ENCODE measurements at regions not wholly inside any gene's neighbourhood (a gene's known extent, or its start where the extent isn't known, plus 50 kb on each side); places are given as distances from the start of the nearest gene placed in this dataset.
A peak's percentile ranks its signal among the peaks of the same experiment; 100 is the strongest.
"Not testable (repeated sequence)": the region's sequence is repeated elsewhere in the genome, so short reads cannot be mapped to it uniquely, and the experiment has no call there.

DNA sequence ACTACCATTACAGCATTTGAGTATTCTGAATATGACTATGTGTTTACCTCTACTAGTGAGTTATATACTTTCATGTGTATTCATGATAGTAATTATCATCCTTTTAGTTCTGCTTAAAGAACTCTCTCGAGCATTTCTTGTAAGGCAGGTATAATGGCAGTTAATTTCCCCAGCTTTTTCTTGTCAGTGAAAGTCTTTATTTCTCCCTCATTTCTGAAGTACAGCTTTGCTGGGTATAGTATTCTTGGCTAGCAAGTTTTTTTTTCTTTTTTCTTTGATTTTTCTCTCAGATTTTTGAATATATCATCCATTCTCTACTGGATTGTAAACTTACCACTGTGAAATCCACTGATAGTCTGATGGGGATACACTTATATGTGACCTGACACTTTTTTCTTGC lies 165.9 kb upstream of the ARHGAP5 start:
- no peak for DNase-seq

DNA sequence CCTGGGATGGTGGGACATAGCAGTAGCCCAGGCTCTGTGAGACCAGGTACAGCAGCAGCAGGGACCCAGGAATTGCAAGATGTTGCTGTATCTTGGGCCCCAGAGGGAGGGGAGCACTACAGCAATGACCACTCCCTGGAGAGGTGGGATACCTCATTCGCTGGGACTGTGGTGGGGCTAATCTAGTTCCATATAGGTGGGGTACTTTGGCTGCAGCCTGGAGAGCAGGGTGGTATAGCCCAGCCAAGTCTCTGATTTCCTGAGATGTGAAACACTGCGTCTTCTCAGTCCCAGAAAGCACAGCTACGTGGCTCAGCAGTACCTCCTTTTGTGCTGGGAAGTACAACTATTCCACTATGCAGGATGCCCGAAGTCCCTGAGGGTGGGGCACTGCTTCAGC lies 163.7 kb upstream of the ARHGAP5 start:
- DNase-seq = no peak

DNA sequence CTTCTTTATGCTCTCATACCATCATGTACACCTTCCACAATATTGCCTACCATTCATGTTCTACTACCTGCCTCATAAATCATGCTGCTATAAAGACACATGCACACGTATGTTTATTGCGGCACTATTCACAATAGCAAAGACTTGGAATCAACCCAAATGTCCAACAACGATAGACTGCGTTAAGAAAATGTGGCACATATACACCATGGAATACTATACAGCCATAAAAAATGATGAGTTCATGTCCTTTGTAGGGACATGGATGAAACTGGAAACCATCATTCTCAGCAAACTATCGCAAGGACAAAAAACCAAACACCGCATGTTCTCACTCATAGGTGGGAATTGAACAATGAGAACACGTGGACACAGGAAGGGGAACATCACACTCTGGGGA lies 158.8 kb upstream of the ARHGAP5 start:
- DNase-seq = not testable (repeated sequence)

DNA sequence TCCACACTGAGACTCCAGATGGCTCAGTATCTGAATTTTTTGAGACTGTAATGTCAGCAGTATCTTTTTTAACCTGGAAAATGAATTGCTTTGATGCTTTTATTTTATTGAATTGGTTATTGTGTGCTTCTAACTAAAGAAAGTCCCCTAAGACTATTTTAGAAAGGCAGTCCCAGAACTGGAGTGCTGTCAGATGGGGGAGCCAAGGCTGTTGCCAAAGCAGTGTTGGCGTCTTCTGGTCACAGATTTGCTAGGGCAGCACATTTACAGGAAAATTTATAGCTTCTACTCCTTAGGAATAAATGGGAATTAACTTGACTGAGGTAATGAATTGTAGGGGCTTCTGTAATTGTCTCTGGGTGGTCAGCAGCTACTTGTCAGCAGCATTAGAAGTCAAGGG lies 157.1 kb upstream of the ARHGAP5 start:
- DNase-seq = no peak

DNA sequence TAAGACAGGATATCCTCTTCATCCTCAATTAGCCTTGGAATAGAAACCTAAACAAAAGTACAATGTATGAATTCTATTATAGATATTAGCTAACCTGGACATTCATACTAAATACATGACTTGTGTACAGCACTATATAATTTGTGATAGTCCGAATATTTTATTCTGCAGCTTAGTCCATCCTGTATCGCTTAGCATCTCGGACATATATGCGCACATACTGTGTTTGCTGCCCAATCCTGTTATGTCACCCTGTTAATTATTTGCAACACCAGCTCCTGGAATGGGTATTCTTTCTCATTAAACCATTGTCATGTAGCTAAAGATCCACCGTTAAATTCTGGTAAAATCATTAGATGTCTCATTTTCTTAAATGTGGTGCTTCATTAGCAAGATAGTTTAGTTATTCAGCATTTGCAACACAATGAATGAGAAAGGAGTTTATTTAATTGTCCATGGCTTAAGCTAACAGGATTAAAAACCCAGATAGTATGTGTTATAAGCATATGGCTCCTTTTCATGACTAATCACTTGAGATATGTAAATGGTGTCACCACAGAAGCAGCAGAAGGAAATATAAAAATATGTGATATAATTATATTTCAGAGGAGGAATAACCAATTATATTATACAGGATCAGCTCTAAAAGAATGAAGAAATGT lies 156.0 kb upstream of the ARHGAP5 start:
- DNase-seq = no peak

DNA sequence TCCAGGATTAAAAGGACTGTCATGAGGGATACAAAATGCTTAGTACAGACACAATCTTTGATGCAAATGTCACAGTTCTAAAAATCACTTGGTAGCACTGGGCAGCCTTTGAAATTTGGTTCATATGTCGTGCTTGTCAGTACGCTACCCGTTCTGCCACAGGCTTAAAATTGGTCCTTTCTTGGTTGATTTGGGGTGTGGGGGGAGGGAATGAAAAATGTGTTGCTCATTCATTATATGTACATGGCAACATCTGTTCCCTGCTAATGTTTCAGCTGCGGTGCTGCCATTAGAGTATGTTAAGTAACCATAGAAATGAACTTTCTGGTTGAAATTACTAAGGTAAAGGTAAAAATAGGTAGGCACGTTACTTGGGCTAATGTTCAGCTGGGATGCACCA lies 155.4 kb upstream of the ARHGAP5 start:
- DNase-seq = no peak

DNA sequence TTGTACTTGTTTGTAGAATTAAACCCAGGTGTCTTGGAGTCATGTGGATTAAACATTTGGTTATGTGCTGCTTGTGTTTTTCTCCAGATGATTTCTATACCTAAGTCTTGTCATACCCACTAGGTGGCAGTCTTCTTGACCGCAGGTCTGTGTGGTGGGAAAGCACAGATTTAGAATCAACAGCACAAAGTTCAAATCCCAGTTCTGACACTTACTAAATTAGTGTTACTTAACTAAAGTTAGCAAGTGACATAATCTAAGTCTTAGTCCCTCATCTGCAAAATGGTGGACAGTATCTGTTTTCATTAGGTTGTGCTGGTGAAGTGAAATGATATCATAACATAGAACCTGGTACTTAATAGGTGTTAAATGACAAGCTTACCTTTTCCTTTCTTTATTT lies 151.0 kb upstream of the ARHGAP5 start:
- DNase-seq = no peak

DNA sequence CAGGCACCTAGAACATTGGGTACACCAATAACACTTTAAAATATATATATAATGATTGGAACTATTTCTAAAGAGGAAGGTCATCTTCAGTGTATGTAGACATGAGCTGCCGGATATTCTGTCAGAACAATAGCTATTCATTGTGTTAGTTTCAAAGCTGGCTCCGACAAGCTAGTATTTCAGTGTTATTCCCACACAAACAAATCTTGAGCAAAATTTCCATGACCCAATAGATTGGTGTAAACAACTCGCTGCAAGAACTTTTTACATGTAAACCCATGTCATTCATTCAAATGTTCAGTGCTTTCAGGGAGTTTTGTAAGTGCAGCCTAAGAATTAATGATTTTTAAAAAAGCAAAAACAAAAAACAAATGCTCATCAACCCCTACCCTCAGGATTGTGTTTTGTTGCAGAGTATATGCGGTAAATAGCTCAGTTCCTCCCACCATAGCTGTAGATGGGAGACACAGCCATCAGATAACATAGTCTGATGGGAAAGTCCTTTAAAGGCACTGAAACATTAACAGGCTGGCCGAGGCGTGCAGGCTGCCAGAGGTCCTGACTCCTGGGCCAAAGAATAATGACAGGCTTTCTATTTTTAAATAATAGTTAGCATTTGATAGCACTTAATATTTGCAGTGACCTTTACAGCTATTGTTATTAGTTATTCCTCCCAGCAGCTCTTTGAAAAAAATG lies 150.3 kb upstream of the ARHGAP5 start:
- no peak for DNase-seq

DNA sequence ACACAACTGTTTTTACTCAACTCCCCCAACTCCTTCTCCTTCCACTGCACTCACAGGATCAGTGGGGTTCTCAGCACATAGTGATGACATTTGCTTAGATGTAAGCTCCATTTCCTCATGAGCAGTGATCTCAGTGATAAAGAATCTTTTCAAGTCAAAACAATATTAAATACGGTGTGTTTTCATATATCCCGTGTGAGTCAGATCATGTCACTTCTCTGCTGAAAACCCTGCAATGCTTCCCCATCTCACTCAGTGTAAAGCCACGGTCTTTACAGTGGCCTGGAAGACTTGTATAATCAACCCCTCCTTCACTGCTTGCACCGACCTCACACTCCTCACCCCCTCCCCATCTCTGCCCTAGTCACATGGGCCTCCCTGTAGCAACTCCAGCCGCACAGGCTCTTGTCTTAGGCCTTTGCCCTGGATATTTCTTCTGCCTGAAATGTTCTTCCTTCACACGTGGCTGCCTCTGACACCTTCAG lies 149.7 kb upstream of the ARHGAP5 start:
- DNase-seq = no peak

DNA sequence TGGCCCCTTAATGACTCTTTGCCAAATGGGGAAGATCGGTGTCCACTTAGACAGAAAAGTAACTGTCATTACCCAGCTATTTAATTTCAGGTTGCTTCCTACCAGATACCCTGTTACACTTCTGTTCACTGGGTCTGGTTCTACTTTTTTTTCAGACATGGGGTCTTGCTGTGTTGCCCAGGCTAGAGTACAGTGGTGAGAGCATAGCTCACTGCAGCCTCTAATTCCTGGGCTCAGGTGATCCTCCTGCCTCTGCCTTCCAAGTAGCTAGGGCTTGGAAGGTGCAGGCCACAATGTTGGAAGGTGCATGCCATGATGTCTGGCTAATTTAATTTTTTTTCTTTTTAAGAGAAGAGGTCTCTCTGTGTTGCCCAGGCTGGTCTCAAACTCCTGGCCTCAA lies 147.0 kb upstream of the ARHGAP5 start:
- no peak for DNase-seq

DNA sequence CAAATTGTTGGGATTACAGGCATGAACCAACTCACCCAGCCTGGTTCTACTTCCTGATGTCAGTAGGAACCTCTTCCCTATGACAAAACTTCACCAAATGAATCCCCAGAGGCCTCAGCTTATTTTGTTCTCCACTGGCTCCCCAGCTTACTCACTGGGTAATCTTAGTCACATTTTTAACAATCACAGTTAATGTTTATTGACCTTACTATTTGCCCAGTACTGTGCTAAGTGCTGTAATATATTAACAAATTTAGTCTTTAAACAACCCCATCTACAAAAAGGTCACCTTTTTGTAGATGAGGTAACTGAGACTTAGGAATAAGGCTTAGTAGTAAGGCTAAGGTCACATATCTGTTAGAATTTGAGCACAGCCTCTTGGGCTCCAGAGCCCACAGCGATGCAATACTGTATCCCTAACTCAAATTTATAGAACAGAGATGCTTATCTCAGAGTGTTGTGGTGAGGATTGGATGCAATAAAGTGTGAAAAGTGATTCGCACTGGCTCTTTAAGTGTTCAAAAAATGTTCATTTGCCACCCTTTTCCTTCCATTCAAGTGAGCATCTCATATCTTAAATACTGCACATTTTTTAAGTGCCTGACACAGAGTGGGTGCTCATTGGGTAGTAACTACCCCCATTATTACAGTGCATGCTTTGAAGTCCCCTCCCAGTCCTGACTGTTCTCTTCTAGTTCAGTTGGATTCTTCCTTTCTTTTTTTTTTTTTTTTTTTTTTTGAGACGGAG lies 146.4 kb upstream of the ARHGAP5 start:
- no peak for DNase-seq

DNA sequence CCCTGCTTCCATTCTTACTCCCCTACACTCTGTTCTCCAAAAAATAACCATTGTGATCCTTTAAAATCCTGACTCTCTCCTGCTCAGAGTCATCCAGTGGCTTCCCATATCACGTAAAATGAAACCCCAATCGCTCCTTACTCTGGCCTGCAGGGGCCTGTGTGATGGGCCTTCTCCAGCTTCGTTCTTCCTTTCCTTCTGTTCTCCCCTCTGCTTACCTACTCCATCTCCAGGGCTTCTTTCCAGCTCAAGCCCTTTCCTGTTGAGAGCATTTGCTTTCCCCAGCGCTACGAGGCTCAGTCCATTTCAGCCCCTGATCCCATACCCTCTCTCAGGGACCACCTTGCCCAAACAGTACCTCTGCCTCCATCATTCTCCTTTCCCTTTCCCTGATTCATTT lies 144.4 kb upstream of the ARHGAP5 start:
- no peak for DNase-seq

DNA sequence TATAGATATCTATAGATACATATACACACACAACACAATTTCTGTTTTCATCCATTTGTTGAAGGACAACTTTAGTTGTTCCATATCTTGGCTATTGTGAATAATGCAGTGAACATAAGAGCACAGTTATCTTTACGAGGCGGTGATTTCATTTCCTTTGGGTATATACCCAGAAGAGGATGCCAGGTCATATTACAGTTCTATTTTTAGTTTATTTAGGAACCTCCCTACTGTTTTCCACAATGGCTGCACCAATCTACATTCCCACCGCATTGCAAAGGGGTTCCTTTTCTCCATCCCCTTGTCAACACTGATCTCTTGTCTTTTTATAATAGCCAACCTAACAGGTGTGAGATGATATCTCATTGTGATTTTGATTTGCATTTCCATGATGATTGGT lies 143.4 kb upstream of the ARHGAP5 start:
- DNase-seq = no peak

DNA sequence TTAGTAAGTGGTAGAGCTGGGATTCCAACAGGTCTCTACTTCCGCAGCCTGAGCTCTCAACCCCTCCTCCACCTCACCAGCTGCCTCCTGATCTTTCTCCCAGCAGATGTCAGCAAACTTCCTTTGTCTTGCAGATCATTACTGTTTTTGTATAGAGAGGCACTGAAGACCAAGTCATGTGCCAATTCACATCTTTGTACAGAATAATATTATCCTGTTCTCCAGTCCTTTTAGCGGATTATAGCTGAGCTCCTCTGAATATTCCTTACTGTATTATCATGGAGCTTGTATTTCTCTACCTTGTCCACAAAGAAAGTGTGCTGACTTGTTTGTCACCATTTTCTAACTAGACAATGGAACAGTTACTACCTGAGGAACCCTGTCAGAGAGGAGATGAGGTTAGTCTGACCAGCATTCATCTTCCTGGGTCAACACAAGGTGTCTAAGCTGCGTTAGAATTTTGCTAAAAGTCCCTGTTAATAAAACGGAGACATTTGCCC lies 142.3 kb upstream of the ARHGAP5 start:
- peak; percentile 58 for DNase-seq

DNA sequence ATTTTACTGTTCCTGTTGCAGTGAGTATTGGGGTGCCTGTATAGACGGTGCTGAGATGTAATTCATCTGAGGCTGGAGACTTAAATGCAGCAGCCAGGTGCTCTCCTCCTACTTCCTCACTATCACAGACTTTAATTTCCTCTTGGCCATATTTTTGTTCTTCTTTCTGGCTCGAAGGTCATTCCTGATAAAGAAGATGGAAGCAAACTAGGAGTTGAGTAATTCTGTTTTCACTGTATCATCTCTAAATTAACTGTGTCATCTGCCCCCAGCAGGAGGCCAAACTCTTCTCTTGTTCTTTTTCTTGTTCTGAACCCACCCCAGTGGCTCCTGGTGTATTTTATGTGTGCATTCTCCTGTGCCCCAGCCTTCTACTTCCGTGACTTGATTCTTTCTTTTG lies 141.7 kb upstream of the ARHGAP5 start:
- no peak for DNase-seq

DNA sequence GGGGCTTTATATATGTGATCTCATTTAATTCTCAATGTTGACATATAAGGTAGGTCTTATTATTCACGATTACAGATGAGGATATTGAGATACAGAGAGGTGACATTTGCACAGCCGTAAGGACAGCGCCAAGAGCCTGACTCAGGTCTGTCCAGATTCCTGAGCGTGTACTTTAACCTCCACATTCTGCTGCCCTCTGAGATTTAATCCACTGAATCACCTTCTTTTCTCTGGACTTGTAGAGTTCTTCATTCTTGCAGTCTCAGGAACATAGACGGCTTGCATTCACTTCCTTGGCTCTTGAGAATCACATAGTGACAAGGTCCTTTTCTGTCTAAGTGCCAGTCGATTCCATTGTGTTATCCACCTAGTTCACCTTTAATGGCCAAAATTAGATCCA lies 141.0 kb upstream of the ARHGAP5 start:
- no peak for DNase-seq

DNA sequence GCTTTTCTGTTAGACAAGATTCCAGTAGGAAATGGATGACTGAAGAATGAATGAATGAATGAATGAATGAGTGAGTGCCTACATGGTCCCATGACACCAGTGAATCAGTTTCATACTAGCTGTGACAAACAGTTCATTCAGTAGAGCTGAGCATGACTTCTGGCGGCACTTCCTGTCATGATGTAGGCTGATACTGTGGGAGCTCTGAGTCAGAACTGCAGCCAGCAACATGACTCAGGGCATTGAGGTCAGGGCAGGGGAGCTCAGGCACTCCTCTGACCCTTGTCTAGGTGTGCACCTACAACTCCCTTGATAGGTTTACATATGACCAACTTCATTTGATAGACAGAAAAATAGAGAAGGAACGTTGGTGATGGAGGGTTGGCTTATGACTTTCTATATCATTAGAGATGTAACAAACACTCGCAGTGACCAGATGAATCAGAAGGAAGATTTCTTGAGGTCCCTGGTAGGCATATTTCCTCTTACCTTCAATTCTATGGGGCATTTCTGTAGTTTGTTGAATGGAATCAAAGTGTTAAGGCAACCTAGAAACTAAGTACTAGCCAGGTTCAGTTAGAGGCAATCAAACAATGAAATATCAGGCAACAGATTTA lies 139.3 kb upstream of the ARHGAP5 start:
- DNase-seq = no peak

DNA sequence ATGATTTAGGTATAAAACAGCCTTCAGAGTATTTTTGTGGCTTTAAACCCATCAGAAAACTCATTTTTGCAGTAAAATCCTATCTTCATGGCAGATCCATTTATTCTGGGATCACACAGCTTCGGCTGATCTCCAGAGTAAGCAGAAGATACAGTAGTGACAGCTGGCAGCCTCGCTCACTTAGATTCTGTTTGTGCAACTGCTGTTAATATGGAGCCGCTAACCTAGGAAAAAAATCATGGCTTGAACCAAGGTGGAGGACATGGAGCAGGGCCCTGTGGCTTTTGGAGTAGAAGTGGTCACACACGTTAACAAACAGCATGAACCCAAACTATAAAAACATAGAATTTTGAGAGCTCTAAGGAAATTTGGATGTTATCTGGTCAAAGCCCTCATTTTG lies 137.2 kb upstream of the ARHGAP5 start:
- DNase-seq = no peak

DNA sequence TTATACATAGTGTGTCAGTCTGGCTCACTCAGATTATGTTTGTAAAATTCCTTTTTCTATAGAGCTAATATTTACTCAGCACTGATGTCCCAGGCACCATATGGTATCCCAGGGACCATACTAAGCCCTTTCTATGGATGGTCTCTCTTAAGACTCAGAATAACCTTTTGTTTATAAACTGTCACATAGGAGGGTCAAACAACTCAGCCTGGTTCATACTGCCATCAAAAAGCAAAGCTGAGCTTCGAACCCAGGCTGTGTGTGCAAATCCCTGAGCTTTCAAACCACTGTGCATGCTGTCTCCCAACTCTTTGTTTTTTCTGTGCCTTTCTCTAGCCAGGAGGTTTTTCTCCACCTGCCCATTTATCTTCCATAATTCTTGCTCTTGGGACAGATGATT lies 135.6 kb upstream of the ARHGAP5 start:
- DNase-seq = no peak

DNA sequence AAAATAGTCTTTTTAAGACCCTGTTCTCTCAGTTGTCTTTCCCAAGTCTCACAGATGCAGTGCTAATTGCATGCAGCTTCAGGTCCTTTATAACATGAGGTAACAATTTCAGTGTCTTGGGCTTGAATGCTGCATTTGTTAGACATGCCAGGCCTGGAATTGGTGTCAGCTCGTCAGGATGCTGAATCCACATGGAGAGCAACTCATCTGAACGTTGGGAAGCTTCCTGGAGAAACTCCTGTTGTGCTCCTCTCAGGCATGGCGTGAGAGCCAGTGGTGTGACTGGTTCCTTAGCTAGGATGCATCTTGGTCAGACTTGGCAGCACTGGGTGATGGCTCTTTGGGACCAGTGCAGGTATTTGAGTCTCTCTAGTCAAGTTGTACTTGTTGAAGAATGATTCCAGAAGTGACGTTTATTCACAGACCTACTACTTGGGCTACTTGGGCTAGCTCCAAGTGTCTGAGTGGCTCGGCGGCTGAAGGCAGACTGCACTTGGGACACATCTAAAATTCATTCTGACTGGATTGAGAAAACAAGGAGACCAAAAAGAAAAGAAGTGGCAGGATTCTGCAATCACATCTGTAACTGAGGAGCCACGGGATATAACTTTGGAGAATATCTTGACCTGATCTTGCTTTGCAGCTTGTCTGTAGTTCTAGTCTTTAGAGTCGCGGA lies 134.8 kb upstream of the ARHGAP5 start:
- no peak for DNase-seq

DNA sequence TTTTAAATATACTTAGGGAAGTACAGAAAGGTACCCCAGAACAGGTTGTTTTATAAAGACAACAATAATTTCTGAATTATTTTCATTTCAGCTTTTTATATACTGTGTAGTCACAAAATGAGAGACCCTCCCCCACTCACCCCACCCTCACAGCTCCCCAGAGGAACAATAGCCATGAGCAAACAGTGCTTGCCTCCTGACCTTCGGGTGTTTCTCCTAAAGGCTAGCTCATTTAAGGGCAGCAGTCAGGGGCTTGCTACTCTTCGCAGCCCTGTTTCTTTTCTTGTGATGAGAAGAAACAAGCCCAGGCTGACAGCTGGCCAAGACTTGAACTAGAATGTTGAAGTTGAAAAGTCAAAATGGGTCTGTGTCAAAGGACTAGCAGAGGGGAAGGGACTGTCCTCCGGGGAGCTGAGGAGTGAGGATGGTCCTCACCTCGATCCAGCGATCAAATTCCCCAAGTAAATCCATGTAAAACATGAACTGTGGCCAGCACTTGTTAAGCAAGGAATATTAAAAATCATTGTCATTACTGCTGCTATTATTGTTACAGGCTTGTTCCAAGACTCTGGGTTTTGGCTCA lies 133.8 kb upstream of the ARHGAP5 start:
- no peak for DNase-seq

DNA sequence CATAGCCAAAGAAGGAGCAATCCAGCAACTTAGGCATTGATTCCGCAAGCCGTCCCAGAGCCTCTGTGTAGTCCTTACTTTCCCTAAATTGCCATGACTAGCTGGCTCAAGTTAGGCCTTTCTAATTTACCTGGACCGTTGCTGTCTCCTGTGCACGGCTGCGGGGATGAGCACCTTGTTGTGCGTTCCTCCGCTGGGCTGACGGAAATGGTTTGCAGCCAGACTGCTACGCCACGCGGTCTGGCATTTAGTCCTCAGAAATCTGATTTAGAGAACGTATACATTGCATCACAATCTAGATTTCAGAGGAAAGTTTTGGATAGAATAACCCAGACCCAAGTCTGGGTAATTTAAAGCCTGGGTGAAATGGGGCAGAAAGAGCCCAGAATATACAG lies 133.2 kb upstream of the ARHGAP5 start:
- DNase-seq = no peak

All from muscle of arm (tissue), 1 donor.